GM12875 (cell line): ENCODE measurements at regions not wholly inside any gene's neighbourhood (a gene's known extent, or its start where the extent isn't known, plus 50 kb on each side); places are given as distances from the start of the nearest gene placed in this dataset.

ENCODE experiments used
- H3K4me3 ChIP-seq: one replicate; pipeline ENCODE4 v1.5.1; 2011; ENCODE audit warnings: low read depth, low read length, control low read depth
- TF ChIP-seq, protein P1 (sequence below): IDR thresholded peaks from 2 replicates; pipeline ENCODE4 v1.5.1; 2011; ENCODE audit warnings: low read depth, mild to moderate bottlenecking, control low read depth, inconsistent platforms, low read length, moderate library complexity, borderline replicate concordance; ENCODE audit not compliant: insufficient read depth

DNA sequence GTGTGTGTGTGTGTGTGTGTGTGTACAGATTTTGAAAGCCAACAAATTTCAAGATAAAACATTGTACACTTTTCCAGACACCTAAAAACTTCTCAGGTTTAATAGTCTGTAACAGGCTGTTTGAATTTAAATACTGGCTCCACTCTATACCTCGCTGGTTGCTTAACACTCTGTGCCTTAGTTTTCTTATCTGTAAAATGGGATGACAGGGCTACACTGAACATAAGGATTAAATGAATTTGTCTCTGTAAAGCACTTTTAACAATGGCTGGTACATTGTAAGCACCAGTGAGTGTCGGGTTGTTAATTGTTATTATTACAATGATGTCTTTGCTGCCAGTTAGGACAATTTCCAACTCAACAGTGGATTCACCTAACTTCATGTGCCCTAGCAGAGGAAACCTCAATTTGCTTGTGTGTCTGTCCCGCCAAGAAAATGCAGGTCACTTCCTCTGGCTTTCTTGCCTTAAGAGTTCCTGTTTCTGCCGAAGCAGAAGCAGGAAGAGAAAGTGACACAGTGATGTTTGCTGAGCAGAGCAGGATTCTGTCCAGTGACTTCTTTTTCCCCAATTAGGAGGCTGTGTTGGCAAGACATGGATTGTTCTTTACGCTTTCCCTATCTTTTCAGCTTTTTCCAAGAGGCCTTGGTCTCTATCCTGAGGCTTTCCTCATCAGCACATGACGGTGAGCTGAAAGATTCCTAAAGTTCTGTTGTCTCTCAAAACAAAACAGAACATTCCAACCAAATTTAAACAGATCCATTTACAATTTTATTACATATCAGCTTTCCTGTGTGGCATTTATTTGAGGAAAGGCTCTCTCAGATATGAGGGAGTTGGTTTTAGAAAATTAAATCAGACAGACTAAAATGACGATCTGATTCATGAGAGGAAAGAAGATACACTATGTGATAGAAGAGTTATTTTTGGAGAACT, 154.1 kb upstream of the ATP2B1 start:
- H3K4me3 ChIP-seq, result peak overlapping the region; percentile 35
- TF ChIP-seq, protein P1, sequence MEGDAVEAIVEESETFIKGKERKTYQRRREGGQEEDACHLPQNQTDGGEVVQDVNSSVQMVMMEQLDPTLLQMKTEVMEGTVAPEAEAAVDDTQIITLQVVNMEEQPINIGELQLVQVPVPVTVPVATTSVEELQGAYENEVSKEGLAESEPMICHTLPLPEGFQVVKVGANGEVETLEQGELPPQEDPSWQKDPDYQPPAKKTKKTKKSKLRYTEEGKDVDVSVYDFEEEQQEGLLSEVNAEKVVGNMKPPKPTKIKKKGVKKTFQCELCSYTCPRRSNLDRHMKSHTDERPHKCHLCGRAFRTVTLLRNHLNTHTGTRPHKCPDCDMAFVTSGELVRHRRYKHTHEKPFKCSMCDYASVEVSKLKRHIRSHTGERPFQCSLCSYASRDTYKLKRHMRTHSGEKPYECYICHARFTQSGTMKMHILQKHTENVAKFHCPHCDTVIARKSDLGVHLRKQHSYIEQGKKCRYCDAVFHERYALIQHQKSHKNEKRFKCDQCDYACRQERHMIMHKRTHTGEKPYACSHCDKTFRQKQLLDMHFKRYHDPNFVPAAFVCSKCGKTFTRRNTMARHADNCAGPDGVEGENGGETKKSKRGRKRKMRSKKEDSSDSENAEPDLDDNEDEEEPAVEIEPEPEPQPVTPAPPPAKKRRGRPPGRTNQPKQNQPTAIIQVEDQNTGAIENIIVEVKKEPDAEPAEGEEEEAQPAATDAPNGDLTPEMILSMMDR, result no peak

- TF ChIP-seq, protein P1, result no peak
- no peak overlapping the region for H3K4me3 ChIP-seq
These were observed 152.4 kb upstream of the ATP2B1 start for GRCh38 chr12:89861086-89861485.

GRCh38 chr12:89859508-89860220, 151.0 kb upstream of the ATP2B1 start:
- TF ChIP-seq, protein P1, result no peak
- H3K4me3 ChIP-seq, result no peak overlapping the region

- H3K4me3 ChIP-seq, result no peak overlapping the region
- TF ChIP-seq, protein P1, result no peak
These were observed 150.1 kb upstream of the ATP2B1 start for GRCh38 chr12:89858718-89859117.

GRCh38 chr12:89857652-89858274, 149.1 kb upstream of the ATP2B1 start:
- H3K4me3 ChIP-seq, result no peak overlapping the region
- TF ChIP-seq, protein P1, result no peak

DNA sequence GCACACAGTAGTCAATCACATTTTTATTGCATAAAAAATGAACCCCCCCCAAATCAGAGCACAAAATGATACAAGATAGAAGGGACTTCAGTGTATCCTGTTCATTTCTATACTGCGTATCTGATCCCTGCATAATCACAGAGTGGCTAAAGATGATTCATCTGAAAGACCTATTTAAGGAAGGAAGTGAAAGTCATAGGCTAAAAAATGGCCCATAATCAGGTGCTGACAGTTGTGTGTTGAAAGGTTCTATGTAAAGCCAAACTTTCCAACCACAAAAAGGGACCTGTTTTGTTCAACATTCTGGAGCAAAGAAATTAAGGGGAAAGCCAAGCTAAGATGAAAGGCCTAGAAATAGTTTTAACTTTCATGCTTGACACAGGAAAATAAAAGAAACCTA, 147.8 kb upstream of the ATP2B1 start:
- TF ChIP-seq, protein P1, result no peak
- no peak overlapping the region for H3K4me3 ChIP-seq
